ENCODE measurements at regions not wholly inside any gene's neighbourhood (a gene's known extent, or its start where the extent isn't known, plus 50 kb on each side); places are given as distances from the start of the nearest gene placed in this dataset.
"Not testable (repeated sequence)": the region's sequence is repeated elsewhere in the genome, so short reads cannot be mapped to it uniquely, and the experiment has no call there.

GRCh38 chr14:37824939-37825712 is 229.7 kb downstream of the TTC6 start:
- Histone ChIP-seq H3K4me1 (no peaks in the 10 kb centered on the region), H3K4me3 (no peak overlapping the region)

GRCh38 chr14:37826869-37827268 is 231.4 kb downstream of the TTC6 start:
- Histone ChIP-seq H3K4me1 (no peaks in the 10 kb centered on the region), H3K27ac (no peak overlapping the region), H3K27me3 (no peaks in the 10 kb centered on the region), H3K4me3 (no peak overlapping the region), H3K36me3 (no peaks in the 10 kb centered on the region), H3K9me3 (no peaks in the 10 kb centered on the region)
- intact Hi-C loops (cut with DNase I) = no loop called here
- TF ChIP-seq, protein P1, sequence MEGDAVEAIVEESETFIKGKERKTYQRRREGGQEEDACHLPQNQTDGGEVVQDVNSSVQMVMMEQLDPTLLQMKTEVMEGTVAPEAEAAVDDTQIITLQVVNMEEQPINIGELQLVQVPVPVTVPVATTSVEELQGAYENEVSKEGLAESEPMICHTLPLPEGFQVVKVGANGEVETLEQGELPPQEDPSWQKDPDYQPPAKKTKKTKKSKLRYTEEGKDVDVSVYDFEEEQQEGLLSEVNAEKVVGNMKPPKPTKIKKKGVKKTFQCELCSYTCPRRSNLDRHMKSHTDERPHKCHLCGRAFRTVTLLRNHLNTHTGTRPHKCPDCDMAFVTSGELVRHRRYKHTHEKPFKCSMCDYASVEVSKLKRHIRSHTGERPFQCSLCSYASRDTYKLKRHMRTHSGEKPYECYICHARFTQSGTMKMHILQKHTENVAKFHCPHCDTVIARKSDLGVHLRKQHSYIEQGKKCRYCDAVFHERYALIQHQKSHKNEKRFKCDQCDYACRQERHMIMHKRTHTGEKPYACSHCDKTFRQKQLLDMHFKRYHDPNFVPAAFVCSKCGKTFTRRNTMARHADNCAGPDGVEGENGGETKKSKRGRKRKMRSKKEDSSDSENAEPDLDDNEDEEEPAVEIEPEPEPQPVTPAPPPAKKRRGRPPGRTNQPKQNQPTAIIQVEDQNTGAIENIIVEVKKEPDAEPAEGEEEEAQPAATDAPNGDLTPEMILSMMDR (IDR thresholded peaks at IDR 0.05) = no peak
- DNase-seq (ENCODE audit: low spot score in 2 of 2) = no peak

More at GRCh38 chr14:37824939-37825712, 229.7 kb downstream of the TTC6 start:
- no peaks in the 10 kb centered on the region for H3K27me3 ChIP-seq
- intact Hi-C loops (cut with DNase I) = no loop called here
- no peak overlapping the region for H3K27ac ChIP-seq
- TF ChIP-seq, protein P1 (IDR thresholded peaks at IDR 0.05) = no peak
- H3K9me3 ChIP-seq = no peaks in the 10 kb centered on the region
- no peaks in the 10 kb centered on the region for H3K36me3 ChIP-seq
- no peak for DNase-seq (ENCODE audit: low spot score in 2 of 2)

GRCh38 chr14:37830271-37830670 is 234.8 kb downstream of the TTC6 start:
- intact Hi-C loops (cut with DNase I) = no loop called here
- Histone ChIP-seq H3K4me1 (no peaks in the 10 kb centered on the region), H3K27me3 (no peaks in the 10 kb centered on the region), H3K36me3 (no peaks in the 10 kb centered on the region), H3K4me3 (no peak overlapping the region), H3K9me3 (peaks cover 0 to 21% of the 10 kb centered on the region in 2 donors), H3K27ac (no peak overlapping the region)
- TF ChIP-seq, protein P1 (IDR thresholded peaks at IDR 0.05) = no peak
- DNase-seq (ENCODE audit: low spot score in 2 of 2) = no peak

GRCh38 chr14:37834275-37834674 is 238.8 kb downstream of the TTC6 start:
- DNase-seq (ENCODE audit: low spot score in 2 of 2) = no peak
- H3K36me3 ChIP-seq = no peaks in the 10 kb centered on the region
- H3K4me1 ChIP-seq = no peaks in the 10 kb centered on the region
- no peak overlapping the region for H3K27ac ChIP-seq
- TF ChIP-seq, protein P1 (IDR thresholded peaks at IDR 0.05) = no peak
- peaks cover 0 to 21% of the 10 kb centered on the region in 2 donors for H3K9me3 ChIP-seq
- H3K27me3 ChIP-seq = no peaks in the 10 kb centered on the region
- intact Hi-C loops (cut with DNase I) = no loop called here
- H3K4me3 ChIP-seq = no peak overlapping the region

DNA sequence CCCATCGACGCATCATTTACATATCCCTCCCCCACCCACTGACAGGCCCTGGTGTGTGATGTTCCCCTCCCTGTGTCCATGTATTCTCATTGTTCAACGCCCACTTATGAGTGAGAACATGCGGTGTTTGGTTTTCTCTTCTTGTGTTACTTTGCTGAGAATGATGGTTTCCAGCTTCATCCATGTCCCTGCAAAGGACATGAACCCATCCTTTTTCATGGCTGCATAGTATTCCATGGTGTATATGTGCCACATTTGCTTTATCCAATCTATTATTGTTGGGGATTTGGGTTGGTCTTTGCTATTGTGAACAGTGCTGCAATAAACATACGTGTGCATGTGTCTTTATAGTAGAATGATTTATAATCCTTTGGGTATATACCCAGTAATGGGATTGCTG is 243.3 kb downstream of the TTC6 start:
- H3K4me3 ChIP-seq; DNase-seq (ENCODE audit: low spot score in 2 of 2); H3K27me3 ChIP-seq; H3K4me1 ChIP-seq; intact Hi-C loops (cut with DNase I); H3K27ac ChIP-seq; H3K36me3 ChIP-seq: not testable (repeated sequence)
- peaks cover 0 to 11% of the 10 kb centered on the region in 2 donors for H3K9me3 ChIP-seq

DNA sequence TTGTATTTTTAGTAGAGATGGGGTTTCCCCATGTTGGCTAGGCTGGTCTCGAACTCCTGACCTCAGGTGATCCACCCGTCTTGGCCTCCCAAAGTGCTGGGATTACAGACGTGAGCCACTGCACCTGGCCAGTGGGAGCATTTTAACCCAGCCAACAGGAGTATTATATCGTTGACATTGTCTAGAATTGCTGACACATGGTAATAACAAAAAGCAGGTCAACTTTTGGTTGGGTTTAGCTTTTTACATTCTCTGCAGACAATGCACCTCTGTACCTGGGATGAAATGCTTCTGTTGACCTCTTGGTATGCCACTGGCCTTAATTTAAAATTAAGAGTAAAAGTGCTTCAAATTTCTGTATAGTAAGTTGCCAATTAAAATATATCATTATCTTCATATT is 245.6 kb downstream of the TTC6 start:
- H3K4me3 ChIP-seq; DNase-seq (ENCODE audit: low spot score in 2 of 2); H3K9me3 ChIP-seq; intact Hi-C loops (cut with DNase I); H3K36me3 ChIP-seq; H3K27ac ChIP-seq; H3K27me3 ChIP-seq; H3K4me1 ChIP-seq: not testable (repeated sequence)
